Fibroblast of skin of scalp (primary cell): ENCODE measurements at regions not wholly inside any gene's neighbourhood (a gene's known extent, or its start where the extent isn't known, plus 50 kb on each side); places are given as distances from the start of the nearest gene placed in this dataset.

Experiments used
- DNase-seq: peaks from one replicate; pipeline ENCODE4 v3.0.0-alpha.2; 2013

DNA sequence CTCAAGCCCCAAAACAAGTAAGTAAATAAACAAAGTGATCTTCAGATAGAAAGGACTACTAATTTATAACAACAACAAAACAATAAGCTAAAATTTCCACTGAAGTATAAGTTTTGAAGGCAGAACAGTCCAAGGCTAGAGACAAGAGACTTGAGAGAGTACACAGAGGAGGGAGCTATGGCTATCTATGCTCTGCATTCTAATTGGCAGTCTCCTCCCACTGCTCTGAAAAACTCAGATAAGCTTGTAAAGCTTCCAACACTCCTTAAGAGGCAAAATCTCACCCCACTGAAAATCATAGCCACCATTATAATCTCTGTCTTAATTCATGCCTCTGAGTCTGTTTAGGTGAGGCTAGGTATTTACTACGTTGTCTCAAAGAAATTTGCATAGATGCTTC lies 714.6 kb upstream of the LRATD1 start:
- DNase-seq: no peak

DNA sequence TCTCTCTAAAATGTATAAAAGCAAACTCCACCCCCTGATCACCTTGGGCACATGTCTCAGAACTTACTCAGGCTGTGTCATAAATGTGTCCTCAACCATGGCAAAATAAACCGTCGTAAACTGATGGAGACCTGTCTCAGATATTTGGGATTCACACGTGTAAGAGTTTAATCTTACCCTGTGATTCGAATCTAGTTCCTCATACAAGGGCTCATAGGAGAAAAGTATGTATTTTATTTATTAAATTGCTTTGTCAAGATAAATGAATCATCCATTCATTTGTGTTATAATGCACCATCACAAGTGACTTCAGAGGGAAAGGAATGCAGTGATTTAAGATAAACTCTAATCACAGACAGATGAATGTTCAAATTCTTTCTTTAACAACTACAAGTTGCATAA lies 712.5 kb upstream of the LRATD1 start:
- DNase-seq: no peak

DNA sequence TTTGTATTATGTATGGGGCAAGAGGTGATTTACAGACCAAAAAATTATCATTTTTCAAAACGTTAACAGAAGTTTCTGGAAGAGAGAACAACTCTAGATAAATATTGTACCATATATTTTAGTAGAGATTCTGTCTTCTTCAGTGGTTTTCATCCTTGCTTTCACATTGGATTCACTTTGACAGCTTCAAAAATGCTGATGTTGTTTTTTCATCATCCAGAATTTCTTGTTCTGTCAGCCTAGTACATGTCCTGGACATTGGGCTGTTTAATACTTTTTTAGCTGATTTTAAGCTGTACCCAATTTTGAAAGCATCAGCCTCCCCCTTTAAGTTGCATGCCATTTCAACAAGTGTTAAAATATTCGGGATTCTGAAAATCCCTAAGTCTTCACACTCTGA lies 711.3 kb upstream of the LRATD1 start:
- no peak for DNase-seq

DNA sequence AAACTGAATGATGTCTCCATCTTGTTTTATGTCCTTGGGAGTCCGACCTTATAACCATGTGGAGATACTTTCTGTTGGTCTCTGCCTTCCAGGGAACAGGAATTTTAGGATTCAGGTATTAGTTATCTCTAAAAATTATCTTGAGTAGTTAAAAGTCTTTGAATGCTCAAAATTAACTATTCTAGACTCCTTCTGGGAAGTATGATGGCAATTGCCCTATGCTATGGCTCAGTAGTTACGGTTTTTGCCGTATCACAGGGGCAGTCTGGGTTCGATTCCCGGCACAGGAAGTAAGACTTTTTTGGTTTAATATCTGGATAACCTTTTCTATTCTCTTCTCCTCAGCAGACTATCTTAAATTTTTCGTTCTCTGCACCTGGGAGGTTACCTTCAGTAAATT lies 708.7 kb upstream of the LRATD1 start:
- DNase-seq: no peak

DNA sequence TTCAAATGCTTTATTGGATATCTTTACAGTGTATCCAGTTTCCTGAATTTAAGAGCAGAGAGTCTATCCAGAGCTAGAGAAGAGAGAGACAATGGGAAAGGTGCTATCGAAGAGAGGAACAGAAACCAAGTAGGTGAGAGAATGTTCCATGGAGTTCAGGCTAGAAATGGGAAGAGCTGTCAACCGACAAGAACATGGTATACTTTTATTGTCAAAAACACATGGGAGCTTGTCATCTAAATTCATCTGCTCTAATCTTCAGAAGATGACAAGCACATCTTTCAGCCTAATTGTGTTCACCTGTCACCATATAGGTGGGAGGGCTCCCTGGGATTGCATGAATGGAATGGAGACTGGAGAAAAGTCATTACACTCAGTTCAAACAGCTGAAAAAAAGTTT lies 690.4 kb upstream of the LRATD1 start:
- DNase-seq: no peak

DNA sequence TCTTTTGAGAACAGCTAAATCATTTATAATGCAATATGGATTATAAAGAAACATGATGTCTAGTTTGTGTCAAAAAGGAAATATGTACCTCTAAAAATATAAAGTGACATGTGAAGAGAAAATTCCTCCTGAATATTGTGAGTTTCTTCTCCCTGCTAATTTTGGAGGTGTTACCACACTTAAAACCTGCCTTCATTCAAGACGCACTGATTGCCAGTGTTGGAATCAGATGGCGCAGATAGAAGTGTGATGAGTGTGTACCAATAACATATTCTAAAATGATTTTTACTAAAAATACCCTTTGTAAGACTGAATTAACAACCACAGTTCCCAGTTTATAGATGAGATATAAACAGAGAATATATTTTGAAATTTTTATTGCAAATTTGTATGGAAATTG lies 681.8 kb upstream of the LRATD1 start:
- DNase-seq: no peak

DNA sequence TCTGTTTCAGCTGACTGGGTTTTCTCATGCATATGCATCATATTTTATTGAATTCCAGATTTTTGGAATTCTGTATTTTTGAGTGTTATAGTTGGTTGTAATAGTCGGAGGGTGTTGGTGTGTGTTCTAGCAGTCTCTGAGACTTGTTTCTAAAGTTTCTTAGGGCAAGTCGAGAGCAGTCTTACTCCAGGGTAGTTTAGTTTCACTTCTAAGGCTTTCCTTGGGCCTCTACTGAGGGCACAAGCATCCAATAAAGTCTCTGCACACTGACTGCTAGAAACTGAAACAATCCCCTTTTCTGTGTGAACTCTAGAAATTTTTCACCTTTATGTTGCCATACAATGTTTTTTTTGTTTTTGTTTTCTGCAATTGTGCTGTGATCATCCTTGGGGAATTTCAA lies 663.7 kb upstream of the LRATD1 start:
- DNase-seq: no peak

DNA sequence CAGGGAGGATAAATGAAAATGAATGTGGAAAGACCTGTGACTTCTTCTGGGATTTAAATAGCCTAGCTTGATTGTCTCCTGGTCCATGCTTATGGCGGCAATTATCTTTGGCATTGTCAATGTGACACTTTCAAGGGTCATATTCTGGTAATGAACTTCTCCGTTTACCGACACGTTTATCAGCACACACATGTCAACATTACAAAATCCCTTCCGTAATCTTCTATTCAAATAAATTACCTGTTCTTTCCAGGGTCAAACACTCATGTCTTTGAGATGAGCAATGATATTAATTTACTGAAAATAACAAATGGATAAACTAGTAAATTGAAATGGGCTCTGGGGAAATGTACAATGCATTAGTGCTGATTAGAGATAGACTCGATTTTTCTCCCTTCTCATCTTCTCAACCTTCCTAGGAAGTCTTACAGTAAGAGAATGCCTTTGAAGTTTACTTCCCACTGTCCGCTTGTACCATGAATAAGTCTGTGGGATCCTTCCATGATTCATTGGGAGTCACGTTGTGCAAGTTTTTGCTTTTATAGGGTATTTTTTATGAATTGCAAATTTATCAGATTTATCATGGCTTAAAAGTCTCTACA lies 646.3 kb upstream of the LRATD1 start:
- DNase-seq: no peak

DNA sequence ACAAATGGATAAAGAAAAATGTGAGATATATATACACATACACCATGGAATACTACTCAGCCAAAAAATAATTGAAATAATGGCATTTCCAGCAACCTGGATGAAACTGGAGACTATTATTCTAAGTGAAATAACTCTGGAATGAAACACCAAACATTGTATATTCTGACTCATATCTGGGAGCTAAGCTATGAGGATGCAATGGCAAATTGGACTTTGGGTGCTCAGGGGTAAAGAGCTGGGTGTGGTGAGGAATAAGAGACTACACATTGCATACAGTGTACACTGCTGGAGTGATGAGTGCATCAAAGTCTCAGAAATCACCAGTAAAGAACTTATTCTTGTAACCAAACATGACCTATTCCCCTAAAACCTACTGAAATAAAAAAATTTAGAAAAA lies 636.0 kb upstream of the LRATD1 start:
- no peak for DNase-seq

DNA sequence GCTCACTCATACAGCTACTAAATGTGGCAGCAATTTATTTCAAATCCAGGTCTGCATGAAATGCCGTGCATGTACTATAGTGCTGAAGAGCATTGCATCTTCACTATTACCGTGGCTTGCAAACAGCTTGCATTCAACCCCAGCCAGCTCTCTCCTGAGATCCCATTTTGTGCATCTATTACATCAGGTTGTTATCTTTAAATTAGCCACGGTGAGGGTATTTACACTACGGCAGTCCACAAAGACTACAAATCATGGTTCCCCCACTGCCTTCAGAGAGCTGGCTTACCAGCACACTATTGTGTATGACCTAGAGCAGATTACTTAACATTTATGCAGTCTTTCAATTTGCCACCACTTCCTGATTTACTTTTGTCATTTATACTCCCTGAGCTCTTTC lies 621.3 kb upstream of the LRATD1 start:
- DNase-seq: no peak

DNA sequence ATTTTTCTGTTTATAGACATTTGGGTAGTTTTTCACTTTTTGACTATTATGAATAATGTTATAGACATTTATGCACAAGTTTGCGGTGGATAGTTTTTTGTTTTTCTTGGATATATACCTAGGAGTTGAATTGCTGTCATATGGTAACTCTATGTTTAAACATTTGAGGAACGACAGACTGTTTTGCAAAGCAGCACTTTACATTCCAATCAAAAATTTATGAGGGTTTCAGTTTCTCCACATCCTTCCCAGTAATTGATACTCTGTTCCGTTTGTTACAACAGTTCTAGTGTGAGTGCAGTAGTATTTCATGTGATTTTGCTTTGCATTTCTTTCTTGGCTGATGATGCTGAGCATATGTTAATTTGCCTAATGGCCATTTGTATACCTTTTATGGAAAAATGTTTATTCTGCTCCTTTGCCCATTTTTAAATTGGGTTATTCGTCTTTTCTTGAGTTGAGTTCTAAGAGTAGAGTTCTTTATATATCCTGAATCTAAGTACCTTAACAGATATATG lies 617.3 kb upstream of the LRATD1 start:
- DNase-seq: no peak

DNA sequence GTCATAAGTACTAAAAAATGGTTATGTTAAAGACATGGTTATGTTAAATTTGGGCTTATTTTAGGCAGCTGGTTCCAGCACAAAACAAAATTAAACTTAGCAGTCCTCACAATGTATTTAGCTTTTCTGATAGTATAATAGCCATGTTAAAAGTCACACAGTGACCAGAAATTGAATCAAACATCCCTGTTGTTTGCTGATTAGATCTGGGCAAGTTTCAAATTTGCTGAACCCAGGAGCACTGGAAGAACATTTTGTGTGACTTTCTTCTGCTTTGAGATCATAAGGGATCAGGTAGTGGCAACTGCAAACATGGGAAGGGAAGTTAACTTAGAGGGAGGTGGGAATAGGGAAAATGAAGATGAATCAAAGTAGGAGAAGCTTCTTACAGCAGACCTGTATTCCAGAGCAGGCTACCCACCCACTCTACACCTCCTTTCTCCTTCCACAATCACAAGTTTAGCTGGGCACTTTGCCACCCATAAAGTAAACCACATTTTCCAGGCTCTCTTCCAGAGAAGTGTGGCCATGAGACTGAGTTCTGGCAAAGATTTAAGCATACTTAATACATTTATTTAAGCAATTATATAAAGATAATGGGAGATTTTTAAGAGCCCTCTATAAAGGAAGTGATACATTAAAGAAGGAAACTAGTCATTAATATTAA lies 616.1 kb upstream of the LRATD1 start:
- DNase-seq: no peak

DNA sequence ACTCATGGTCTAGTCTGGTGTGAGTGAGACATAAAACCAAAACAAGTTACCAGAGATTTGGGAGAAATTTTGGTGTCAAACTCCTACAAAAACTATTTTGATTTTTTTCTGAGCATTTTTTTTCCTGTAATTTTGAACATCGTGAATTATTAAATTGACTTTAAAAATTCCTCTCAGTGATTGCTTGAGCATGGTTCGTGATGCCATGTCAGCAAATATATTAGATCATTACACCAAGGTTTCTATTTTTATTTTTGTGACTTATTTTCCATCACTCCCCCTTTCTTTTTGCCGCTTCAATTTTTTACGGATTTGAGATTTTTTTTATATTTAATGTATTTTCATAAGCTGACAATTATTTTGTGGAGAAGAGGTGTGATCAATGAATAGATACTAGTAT lies 613.9 kb upstream of the LRATD1 start:
- DNase-seq: no peak

DNA sequence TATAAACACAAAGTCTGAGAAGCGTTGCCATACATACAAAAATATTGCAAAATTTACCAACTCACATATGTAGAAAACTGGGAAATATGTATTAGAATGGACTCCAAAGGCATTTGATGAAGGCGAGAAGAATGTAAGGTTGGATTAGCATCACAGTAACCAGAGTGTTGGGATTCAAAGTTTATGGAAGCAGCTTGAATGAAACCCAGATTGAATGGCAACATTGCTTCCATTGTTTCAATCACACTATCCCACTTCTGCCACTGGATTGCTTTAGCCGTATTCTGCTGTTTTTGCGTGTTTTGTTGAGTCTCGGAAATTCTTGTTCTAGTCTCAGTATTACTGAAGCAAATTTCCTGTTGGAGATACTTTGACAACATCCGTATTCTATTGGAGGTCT lies 609.0 kb upstream of the LRATD1 start:
- no peak for DNase-seq

DNA sequence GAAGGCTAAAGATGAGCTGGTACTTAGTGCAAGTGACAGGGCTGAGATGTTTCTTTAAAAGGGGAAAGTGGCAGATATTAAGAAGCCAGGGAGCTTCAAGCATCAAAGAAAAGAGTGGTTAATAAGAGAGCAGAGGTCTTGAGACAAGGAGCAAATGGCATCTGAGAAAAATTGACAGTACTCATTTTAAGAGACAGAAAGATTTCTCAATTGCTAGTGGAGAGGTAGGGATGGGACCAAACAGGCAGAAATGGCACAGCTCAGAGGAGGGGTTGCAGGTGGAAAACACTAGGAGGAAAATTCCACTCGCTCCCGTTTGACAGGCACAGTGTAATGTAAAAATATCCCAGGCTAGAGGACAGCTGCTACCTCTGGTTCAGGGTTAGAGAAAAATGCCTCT lies 593.4 kb upstream of the LRATD1 start:
- no peak for DNase-seq

DNA sequence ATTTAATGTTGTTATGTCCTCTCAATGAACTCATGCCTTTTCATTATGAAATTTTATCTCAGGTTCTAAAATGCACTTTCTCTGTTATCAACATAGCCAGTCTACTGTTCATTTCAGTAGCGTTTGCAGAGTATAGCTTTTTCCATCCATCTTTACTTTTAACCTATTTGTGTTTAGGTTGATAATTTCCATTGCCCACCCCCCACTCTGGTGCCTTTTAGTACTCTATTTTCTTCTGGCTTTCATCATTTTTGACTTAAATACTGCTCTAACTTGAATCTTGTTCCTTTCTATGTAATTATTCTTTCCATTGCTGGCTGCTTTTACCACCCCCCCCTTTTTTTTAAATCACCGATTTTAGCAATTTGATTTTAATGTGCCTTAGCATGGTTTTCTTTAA lies 585.0 kb upstream of the LRATD1 start:
- DNase-seq: no peak

DNA sequence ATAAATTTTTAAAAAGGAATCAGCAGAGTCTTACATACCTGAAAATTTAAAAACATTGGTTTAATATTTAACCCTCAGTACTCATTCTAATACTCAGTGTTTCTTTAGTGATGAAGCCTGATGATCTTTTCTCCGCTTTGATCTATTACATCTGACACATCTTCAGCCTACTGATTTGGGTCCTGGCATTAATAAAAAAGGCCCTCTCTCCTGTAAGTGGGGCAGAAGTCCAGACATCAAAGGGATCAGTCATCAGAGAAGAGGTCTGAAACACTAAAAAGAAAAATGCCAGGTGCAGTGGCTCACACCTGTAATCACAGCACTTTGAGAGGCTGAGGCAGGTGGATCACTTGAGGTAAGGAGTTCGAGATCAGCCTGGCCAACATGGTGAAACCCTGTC lies 581.1 kb upstream of the LRATD1 start:
- DNase-seq: no peak

DNA sequence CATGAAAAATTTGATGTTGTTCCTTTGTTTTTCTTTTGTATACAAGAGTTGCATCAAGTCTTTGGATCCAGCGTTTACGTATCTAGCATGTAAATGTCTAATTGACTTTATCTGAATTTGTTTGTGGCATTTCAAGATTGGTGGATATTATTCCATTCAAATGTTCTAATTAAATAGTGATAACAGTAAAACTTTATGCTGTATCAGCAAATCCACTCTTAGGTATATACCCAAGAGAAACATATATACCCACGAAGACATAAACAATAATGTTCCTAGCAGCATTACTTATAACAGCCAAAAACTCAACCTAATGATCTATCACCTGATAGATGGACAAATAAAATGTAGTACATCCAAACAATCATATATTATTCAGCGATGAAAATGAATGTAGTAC lies 579.4 kb upstream of the LRATD1 start:
- DNase-seq: no peak

DNA sequence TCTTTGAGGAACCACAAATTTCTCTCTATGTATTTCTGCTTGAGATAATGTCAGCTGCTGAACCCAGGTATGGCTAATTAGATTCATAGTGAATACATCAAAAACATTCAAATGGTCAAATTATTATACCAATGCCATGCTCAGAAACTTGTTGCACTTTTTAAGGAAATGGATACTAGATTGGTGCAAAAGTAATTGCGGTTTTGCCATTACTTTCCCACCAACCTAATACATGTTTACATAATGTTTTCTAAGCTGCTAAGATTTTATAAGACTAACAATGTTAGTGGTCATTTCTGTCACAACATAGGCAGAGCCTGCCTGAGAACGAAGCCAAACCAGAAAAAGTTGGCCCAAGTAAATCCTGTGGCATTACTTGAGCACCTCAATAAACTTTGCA lies 568.2 kb upstream of the LRATD1 start:
- DNase-seq: no peak

DNA sequence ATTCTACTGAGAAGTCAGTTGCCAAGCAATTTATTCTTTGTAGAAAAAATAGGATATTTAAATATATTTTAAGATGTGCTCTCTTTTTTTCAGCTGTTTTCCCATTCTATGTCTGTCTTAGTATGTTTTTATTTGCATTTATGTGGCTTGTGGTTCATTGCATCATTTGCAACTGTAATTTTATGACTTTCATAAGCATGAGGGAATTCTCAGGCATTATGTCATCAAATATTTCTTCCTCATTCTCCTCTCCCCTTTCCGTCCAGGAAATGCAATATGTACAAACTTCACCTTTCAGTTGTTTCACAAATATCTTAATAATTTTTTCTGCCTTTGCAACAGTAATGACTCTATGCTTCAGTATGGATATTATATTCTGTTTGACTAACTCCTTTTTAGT lies 560.2 kb upstream of the LRATD1 start:
- no peak for DNase-seq

DNA sequence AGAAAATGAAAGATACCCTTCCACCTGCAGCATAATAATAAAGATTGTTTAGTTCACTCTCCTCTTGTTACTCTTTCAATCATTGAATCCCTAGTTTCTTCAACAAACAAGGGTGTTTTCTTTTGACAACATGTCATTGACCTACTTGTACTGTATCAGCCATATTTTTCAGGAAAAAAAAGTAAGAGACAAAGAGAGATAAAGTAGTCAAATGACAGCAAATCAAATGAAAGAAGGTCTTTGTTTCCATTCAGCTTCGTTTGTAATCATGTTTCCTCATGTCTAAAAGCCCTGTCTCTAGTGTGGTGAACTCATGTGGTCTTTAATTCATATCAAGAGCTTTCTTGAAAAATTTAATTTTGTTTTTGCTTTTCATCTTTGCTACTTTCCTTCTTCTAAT lies 557.8 kb upstream of the LRATD1 start:
- no peak for DNase-seq

DNA sequence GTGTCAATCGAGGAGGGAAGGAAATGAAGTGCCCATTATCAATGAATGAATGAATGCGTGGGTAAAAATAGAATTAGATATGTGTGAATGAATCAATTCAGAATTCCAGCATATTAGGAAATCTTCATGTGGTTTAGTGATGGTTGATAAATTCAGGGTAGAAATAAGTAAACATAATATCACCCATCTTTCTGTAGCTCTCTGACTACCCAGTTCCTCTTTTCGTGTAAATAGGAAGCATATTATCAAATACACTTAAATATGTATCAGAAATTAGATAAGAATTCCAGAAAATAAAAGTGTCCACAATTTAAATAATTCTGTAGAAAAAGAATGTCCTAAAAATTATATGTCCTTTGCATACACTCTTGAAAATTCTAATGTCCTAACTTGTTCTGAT lies 552.9 kb upstream of the LRATD1 start:
- DNase-seq: no peak

DNA sequence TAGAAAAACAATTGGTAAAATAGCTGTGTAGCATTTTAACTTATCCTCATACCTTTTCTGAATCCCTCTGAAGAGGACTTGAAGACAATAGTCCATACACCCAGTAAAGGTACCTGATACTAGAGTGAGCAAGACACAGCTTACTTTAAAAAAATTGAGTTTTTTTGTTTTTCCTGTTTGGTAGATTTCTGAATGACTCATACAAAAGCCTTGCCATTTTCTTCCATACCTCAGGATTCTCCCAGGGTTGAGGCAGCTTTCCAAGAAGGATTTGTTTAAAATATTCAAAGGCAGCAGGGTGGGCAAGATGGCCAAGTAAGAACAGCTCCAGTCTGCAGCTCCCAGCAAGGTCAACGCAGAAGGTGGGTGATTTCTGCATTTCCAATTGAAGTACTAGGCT lies 551.0 kb upstream of the LRATD1 start:
- no peak for DNase-seq

DNA sequence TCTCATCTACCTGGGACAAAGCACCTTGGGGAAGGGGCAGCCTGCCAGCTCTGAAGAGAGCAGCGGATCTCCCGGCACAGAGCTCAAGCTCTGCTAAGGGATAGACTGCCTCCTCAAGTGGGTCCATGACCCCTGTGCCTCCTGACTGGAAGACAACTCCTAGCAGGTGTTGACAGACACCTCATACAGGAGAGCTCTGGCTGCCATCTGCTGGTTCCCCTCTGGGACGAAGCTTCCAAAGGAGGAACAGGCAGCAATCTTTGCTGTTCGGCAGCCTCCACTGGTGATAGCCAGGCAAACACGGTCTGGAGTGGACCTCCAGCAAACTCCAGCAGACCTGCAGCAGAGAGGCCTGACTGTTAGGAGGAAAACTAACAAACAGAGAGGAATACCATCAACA lies 549.9 kb upstream of the LRATD1 start:
- no peak for DNase-seq

DNA sequence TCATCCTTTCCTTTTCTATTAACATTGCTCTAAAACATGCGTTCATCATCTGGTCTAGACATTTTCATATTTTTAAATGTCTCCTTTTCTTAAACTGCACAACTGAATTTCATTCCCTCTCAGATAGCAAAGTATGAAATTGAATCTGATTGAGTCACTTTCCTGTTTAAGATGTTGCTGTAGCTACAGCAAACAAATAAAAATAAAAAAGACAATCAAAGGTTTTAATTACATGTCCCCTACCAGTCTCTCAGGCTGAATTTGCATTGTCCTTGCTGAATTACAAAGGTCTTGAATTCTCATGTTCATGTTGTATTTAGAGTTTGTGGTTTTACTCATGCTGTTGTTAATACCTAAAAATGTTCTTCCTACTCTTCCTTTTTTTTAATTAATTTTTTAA lies 537.9 kb upstream of the LRATD1 start:
- DNase-seq: no peak
